GM18502 (cell line): ENCODE measurements at regions not wholly inside any gene's neighbourhood (a gene's known extent, or its start where the extent isn't known, plus 50 kb on each side); places are given as distances from the start of the nearest gene placed in this dataset.

Experiments
- ATAC-seq: cut with Tn5 transposase; IDR thresholded peaks from one replicate; pipeline ENCODE4 v1.9.1; 2021; ENCODE audit warnings: mild to moderate bottlenecking; ENCODE audit not compliant: unreplicated experiment, poor library complexity

DNA sequence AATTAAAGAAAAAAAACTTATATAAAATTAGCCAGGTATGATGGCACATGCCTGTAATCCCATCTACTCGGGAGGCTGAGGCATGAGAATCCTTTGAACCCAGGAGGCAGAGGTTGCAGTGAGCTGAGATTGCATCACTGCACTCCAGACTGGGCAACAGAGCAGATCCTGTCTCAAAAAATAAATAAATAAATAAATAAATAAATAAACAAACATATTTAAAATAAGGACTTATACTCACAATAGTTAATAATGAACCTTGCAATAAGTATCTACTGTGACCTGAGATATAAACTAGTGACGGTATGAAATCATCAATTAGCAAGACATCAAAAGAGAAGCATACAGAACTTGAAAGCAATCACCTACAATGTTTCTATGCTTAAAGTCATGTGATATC is 548.4 kb upstream of the JARID2 start:
- no peak for ATAC-seq

DNA sequence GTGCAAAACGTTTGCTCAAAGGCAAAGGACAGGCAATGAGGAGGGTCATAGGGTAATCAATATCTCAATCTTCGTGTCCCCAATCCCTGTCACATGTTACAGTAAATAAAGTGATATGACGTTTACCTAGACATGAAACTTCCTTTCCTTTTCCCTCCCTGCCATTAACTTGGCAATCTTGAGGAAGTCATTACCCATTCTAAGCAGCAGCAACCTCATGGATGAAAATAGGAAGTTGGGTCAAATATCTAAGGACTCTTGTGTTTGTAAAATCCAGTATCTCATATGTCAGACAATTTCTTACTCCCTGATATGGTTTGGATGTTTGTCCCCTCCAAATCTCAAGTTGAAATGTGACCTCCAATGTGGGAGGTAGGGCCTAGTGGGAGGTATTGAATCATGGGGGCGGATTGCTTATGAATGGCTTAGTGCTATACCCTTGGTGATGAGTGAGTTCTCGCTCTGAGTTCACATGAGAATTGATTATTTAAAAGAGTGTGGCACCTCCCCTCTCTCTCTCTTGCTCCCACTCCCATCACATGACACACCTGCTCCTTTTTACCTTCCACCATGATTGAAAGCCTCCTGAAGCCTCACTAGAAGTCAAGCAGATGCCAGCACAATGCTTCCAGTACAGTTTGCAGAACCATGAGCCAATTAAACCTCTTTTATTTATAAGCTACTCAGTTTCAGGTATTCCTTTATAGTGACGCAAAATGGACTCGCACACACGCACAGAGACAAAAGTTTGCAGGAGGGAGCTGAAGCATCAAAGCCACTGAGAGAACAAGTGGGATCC is 545.9 kb upstream of the JARID2 start:
- no peak for ATAC-seq

DNA sequence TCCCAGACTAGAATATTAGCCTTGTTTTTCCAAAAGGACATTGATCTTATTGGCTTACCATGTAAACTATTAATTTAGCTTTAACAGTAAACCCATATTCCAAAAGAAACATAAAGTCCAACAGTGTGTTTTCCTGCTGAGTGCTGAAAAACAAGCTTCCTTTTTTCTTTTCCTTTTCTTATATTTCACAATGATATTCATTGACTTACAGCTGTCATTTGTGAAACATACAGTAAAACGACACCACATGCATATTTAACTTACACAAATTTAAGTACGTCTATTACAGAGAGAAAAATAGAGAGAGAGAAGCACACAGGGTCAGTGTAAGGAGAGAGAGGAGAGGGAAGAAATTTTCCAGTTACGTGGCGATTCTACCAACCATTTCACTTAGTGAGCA is 543.9 kb upstream of the JARID2 start:
- ATAC-seq: no peak

DNA sequence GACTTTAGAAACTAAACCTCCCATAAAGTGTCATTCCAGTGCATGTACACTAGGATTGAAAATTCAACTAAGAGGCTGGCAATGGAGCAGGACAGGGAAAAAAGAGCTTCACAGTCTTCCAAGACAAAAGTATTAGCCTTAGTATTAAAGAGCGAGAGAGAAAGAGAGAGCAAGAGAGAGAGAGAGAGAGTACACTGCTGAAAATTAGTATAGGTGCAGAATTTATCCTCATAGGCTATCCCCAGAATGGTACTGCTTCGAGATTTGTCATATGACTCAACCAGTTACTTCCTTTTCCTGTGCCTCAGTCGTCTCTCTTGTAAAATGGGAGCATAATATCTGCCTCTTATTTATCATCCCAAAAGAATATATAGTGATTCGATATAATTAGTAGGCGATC is 543.2 kb upstream of the JARID2 start:
- ATAC-seq: no peak

DNA sequence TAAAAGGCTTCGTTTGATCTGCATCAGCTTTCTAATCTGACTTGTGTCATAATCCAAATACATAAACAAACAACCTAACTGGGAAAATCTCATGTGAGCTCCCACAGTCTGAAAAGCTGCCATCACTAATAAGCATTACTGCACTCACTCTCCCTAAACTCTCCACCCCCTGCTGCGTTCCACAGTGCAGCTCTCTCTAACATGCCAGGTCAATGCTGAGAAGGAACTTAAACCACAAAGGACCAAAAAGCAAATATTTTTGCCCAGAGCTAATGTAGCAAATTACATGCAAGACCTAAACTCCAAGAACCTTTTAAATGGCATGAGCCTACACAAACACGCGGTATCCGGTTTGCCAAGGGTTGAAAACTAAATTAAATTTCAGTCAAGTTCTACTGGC is 542.3 kb upstream of the JARID2 start:
- ATAC-seq: no peak

DNA sequence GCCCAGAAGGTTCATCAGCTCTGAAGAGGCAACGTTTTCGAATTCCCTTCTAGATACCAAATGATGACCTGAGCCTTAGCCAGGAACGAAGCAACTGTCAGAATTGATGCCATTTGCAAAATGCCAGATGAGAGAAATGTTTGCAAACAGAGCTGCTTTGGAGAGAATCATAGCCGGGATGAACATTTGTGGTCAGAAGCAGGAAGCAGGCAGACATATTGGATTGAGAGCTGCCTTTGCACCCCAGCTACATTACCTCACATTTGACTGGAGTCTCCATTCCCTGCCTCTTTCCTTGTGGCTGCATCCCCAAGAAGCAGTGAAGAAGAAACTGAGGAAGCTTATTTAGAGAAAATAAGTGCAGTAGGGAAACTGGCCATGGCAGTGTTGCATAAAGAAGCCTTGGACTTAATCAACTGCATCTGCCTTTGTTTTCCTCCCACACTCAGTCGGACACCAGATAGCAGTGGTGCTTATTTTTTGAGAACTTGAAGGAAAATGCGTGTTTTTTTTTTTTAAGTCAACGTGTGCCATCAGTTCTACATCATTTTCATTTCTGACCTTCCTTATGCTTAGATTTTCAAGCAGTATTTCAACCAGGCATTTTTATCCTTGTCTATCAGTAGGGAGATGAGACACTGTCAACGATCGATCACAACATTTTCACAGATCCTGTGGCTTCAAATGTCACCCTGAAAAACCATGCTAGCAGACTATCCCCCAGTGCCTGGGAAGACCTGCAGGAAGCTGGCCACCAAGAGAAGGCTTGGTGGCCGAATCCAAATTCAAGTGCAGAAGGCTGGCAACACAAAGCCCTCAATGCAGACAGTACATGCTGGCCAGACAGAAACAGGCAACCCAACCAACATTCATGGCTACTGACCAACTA is 541.2 kb upstream of the JARID2 start:
- no peak for ATAC-seq

DNA sequence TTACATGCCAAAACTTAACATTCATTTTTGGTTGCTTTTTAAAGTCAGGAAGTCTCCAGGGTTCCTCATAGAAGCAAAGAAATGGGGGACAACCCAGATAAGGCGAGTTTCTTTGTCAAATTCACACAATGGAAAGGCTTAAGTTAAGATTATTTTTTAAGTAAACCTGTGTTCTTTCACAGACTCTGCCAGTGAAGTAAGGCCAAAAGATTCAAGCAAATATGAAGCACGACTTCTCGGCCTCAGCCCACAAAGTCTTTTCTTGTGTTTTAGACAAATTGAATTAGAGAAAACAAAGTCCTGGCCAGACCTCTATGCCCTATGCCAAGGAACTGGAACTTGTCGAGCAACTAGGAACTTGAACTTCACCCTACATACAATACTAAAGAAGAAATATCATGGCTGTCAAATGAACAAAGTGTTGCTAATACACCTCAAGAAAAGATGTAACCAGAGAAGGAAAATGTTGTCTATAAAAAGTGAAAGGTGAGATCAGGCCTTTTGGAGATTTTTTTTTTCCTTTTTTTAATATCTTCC is 540.0 kb upstream of the JARID2 start:
- ATAC-seq: no peak

DNA sequence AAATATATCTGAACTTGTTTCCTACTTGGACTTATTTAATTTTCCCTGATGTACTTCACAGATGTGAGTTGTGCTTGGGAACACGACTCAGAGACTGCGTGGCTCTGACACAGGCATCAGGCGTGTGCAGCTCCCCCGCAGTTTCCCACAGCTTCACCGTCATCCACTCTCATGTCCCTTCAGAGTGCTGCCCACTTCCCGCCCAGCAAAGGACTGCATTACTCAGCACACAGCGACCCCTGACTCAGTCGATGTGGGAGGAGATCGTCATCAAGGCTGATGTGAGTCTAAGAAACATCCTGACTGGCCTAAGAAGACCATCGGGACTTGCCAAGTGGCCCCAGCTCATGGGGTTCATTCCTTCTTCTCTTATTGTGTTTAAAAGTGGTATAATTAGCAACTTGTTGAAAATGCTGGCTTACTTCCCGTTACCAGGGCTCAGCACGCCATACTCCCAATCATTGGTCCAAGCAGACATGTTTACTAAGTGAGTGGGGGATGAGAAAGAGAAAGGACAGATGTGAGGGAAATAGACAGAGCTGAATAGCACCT is 539.4 kb upstream of the JARID2 start:
- ATAC-seq: no peak

DNA sequence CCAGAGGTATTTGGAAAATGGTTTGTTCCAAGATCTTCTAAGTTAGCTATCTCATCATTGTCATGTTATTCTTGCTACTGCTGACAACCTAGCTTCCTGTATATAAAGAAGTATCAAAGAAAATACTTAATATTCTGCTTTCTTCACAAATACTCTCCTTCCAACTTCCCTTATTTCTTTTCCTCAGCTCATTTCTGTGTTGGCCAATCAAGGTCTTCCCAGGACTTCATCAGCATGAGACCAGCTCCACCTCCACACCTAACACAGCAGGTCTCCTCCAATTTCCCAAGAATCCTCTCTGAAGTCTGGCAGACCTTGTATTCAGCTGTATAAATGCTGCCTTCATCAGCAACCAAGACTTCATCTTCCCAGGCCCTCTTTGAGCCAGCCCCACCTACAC is 538.6 kb upstream of the JARID2 start:
- no peak for ATAC-seq

DNA sequence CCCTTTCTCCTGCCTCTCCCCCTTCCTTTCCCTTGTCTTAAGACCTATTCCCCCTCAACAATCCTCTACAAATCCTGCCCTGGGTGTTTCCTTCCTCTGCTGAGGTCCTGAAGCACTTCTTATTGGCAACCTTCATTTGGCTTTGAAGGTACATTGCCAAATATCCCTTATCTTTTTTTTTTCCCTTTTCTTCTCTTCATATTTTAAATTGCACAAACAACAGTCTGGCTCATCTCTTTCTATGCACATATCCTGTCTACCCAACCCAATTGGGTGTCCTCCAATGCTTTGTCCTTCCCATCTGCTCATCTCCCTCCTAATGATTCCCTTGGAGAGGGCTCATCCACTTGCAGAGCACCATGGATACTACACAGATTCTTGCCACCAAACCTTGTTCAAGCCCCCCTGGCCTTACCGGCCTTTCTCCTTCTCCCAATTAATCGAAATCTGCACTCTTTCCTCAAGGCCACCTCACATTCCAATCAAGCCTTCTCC is 537.9 kb upstream of the JARID2 start:
- ATAC-seq: no peak

DNA sequence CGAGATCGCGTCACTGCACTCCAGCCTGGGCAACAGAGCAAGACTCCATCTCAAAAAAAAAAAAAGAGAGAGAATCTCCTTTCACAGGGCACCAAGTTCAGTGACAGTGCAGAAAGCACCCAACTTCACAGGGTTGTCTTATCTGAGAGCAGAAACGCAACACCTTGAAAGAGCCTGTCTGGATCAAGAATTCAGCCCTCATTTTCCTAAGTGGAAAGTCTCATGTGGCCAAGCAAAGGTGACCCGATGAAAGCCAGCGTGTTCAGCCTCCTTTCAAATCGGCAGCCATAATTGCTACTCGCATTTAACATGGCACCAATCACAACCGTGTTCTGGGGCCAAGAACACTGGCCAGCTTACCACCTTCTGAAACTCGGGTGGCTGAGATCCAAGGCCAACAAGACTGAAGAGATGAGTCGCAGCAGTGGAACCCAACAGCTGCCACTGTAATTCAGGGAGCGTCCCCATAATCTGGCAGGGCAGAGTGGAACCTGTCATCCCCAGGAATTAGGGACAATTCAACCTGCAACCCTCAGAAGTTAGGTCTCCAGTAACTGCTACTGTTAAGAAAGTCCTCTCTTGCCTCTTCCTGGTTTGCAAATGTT is 536.7 kb upstream of the JARID2 start:
- no peak for ATAC-seq

DNA sequence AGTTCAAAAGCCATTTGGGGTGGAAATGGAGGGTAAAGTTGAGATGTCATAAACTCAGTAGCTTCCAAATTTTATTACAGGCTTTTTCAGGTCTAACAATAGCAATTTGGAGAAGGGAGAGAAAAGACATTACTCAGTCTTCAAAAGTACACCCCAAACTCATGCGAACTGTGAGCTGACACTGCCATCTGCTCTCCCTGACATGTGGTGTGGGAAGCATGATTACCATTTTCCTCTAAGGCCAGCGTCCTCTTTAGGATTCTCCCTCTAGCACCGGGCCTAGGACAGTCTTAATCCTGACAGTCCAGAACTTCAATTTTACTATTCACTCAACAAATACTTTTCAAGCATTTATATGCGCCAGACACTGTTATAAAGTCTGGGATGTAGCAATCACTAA is 536.0 kb upstream of the JARID2 start:
- no peak for ATAC-seq

DNA sequence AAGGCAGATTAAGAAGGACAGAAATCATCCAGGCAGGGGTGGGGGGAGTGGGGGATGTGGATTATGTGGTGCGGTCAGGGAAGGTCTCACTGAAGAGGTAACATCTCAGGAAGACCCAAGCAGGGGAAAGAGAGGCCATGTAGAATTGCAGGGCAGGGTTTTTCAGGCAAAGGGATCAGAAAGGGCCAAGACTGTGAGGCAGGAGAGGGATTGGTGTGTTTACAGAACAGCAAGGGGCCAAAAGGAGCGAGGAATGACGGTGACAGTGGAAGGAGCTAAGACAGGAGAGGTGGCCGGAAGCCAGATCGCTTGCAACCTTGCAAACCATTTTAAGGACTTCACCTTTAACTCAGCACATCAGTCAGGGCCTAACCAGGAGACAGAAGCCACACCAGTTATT is 535.4 kb upstream of the JARID2 start:
- no peak for ATAC-seq

DNA sequence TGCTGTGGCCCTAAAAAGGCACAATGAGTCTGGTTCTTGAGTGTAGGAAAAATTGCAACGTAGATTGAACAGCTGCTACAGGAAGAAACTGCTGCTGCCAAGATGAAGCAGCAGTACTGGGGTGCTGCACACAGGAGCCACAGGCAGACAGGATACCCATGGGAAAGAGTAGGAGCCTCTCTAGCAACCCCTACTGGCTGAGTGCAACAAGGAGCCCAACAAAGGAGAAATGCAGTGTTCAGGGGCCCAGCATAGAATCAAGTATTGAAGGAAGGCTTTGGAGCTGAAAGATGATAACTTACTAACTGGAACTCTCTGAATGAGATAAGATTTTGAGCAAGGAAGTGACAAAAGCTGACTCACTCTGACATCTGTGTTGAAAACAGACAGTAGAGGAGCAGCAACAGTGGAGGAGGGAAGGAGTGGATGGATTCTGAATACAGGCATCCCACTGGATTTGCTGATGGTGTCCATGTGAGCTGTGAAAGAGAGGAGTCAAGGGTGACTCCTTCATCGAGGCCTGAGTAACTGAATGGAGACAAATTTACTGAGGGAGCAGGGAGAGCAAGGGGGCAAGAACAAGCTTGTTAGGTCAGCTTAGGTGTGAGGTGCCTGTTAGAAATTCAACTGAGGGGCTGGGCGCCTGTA is 534.7 kb upstream of the JARID2 start:
- peak; percentile 45 for ATAC-seq

DNA sequence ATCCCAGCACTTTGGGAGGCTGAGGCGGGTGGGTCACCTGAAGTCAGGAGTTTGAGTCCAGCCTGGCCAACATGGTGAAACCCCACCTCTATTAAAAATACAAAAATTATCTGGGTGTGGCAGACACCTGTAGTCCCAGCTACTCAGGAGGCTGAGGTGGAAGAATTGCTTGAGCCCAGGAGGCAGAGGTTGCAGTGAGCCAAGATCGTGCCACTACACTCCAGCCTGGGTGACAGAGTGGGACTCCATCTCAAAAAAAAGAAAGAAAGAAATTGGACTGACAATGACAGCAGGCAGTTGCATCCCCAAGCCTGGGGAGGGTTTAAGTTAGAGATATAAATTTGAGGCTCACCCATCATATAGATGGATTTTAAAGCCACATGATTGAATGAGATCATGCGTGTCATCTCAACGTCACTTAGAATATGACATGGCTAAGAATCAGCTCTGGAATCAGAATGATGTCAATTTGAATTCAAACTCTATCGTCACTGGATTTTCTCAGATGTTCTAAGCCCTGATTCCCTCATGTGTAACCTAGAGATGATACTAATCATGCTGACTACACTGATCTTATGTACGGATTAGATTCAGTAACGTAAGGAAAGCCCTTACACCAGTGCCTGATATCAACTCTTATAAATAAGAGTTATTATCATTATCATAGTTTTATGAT is 534.0 kb upstream of the JARID2 start:
- no peak for ATAC-seq

DNA sequence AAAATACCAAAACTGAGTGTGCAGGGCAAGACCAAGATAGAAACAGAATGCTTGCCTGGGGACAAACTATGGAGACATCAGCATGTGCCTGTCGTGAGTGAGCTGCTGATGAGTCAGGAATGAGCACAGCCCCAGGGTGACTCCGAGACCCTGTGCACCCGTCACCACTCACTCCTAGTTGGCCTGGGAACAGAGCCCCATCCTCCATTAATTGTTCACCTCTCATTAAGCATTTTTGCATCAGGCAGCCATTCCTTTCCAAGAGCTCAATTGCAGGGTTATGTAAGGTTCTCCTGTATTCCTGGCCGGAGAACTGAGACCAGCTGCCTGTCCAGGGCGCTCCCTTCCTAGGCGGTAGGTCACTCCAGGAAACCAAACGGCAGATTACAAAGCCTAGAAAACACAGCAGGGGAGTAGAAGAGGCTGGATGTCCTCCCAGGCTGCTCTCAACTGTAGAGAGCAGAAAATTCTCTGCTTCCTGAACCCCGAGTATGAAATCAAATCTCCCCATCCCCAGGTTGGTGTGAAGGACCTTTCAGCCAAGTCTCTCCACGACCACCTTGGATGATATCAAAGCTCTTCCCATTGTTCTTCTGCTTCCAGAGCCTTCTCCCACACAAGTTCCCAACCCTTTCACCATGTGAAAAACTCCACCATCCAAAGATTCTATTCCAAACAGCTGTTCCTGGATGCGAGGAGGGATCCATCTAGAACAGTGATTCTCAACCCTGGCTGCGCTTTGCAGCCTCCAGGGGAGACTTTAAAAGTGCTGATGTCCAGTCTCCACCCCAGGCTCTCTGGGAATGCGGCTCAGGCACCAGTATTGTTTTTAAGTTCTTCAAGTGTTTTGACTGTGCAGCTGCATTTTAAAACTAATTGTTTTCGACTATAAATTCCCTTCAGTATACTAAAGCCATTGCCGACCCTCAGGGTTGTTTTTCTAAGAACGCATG is 532.6 kb upstream of the JARID2 start:
- no peak for ATAC-seq

DNA sequence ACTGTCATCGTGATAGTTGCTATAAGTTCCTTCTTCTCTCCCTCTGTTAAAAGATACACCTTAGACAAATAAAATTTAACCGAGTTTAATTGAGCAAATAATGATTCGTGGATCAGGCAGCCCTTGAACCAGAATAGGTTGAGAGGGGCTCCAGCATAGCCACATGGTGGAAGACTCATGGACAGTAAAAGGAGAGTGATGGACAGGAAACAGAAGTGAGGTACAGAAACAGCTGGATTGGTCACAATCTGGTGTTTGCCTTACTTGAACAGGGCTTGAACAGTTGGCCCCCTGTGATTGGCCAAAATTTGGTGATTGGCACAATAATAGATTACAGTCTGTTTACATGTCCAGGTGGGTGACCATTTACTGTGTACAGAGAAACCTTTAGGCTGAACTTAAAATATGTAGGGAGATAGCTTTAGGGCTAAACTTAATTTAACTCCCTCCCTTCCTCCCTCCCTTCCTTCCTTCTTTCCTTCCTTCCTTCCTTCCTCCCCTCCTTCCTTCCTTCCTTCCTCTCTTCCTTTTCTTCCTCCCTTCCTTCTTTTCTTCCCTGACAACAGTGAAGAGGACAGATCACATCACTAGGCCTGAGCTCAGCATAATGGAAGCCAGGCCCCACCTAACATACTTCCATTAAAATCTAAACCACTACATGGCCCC is 531.8 kb upstream of the JARID2 start:
- no peak for ATAC-seq

DNA sequence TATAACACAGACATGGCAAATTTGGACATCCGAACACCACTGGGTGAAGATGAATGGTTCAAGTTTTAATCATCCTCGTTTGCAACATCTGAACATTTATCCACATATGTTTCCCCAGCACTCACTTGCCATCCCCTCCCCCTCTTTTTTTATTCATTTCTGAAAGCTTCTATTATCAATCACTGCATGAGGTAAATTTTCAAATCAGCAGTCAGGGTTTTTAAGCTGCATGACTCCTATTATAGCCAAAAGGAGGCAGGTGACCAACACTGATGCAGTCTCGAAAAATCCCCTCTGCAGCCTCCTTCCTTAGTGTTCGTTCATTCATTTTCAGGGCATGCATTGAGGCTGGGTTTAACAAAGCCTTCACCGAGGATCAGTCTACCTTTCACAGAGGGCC is 530.8 kb upstream of the JARID2 start:
- ATAC-seq: no peak
